ENCODE measurements at regions not wholly inside any gene's neighbourhood (a gene's known extent, or its start where the extent isn't known, plus 50 kb on each side); places are given as distances from the start of the nearest gene placed in this dataset.
"Not testable (repeated sequence)": the region's sequence is repeated elsewhere in the genome, so short reads cannot be mapped to it uniquely, and the experiment has no call there.

- whole genome bisulfite sequencing, 2 donors = 94 to 100% methylated on average over 1 of the region's 1 CpG
- Histone ChIP-seq H3K27me3 (no peaks in the 10 kb centered on the region), H3K4me1 (no peaks in the 10 kb centered on the region), H3K36me3 (no peaks in the 10 kb centered on the region), H3K27ac (no peak overlapping the region), H3K4me3 (replicated peaks in 1 of 3) (no peak overlapping the region), H3K9me3 (no peaks in the 10 kb centered on the region)
- intact Hi-C loops (cut with DNase I) = no loop called here
- no peak for DNase-seq
- TF ChIP-seq CTCF (IDR thresholded peaks at IDR 0.05) (no peak), POLR2A (IDR thresholded peaks at IDR 0.05) (no peak)
Observed at GRCh38 chr6:56888687-56889086, 66.2 kb upstream of the BEND6 start.

- H3K9me3 ChIP-seq = no peaks in the 10 kb centered on the region
- DNase-seq = no peak
- 33 to 40% methylated on average over 1 of the region's 1 CpG for WGBS, 2 donors
- TF ChIP-seq POLR2A (IDR thresholded peaks at IDR 0.05) = no peak
- no peak for TF ChIP-seq CTCF (IDR thresholded peaks at IDR 0.05)
- H3K27ac ChIP-seq = no peak overlapping the region
- intact Hi-C loops (cut with DNase I) = no loop called here
- H3K4me1 ChIP-seq = no peaks in the 10 kb centered on the region
- no peaks in the 10 kb centered on the region for H3K27me3 ChIP-seq
- H3K4me3 ChIP-seq (replicated peaks in 1 of 3) = no peak overlapping the region
- H3K36me3 ChIP-seq = no peaks in the 10 kb centered on the region
Observed at GRCh38 chr6:56887086-56887485, 67.8 kb upstream of the BEND6 start.

GRCh38 chr6:56877922-56878321 lies 77.0 kb upstream of the BEND6 start:
- Histone ChIP-seq H3K27me3 (no peaks in the 10 kb centered on the region), H3K4me3 (replicated peaks in 1 of 3) (no peak overlapping the region), H3K4me1 (no peaks in the 10 kb centered on the region), H3K9me3 (no peaks in the 10 kb centered on the region), H3K27ac (no peak overlapping the region), H3K36me3 (no peaks in the 10 kb centered on the region)
- 63 to 68% methylated on average over 2 of the region's 2 CpGs for WGBS, 2 donors
- intact Hi-C loops (cut with DNase I) = no loop called here
- no peak for DNase-seq
- no peak for TF ChIP-seq POLR2A (IDR thresholded peaks at IDR 0.05)
- no peak for TF ChIP-seq CTCF (IDR thresholded peaks at IDR 0.05)

- intact Hi-C loops (cut with DNase I) = no loop called here
- no peak for DNase-seq
- Histone ChIP-seq H3K9me3 (no peaks in the 10 kb centered on the region), H3K4me1 (no peaks in the 10 kb centered on the region), H3K27me3 (no peaks in the 10 kb centered on the region), H3K4me3 (replicated peaks in 1 of 3) (no peak overlapping the region), H3K27ac (no peak overlapping the region), H3K36me3 (no peaks in the 10 kb centered on the region)
- TF ChIP-seq POLR2A (IDR thresholded peaks at IDR 0.05) = no peak
- 89 to 93% methylated on average over 5 of the region's 5 CpGs for WGBS, 2 donors
Observed at GRCh38 chr6:56875961-56876360, 78.9 kb upstream of the BEND6 start.

GRCh38 chr6:56875523-56875922 lies 79.4 kb upstream of the BEND6 start:
- 88 to 95% methylated on average over 1 of the region's 1 CpG for WGBS, 2 donors
- Histone ChIP-seq H3K4me1 (no peaks in the 10 kb centered on the region), H3K27me3 (no peaks in the 10 kb centered on the region), H3K9me3 (no peaks in the 10 kb centered on the region), H3K4me3 (replicated peaks in 1 of 3) (no peak overlapping the region), H3K36me3 (no peaks in the 10 kb centered on the region), H3K27ac (no peak overlapping the region)
- TF ChIP-seq POLR2A (IDR thresholded peaks at IDR 0.05) (no peak), CTCF (IDR thresholded peaks at IDR 0.05) (no peak)
- DNase-seq = no peak
- intact Hi-C loops (cut with DNase I) = no loop called here

GRCh38 chr6:56874328-56874727 lies 80.6 kb upstream of the BEND6 start:
- H3K27me3 ChIP-seq = no peaks in the 10 kb centered on the region
- DNase-seq = no peak
- no peaks in the 10 kb centered on the region for H3K4me1 ChIP-seq
- no peak overlapping the region for H3K4me3 ChIP-seq (replicated peaks in 1 of 3)
- 95% methylated on average over 3 of the region's 3 CpGs for WGBS, 2 donors
- H3K27ac ChIP-seq = no peak overlapping the region
- no peaks in the 10 kb centered on the region for H3K36me3 ChIP-seq
- intact Hi-C loops (cut with DNase I) = no loop called here
- no peaks in the 10 kb centered on the region for H3K9me3 ChIP-seq
- TF ChIP-seq POLR2A (IDR thresholded peaks at IDR 0.05) = no peak
- TF ChIP-seq CTCF (IDR thresholded peaks at IDR 0.05) = no peak

GRCh38 chr6:56870053-56870452 lies 84.9 kb upstream of the BEND6 start:
- DNase-seq; H3K9me3 ChIP-seq; H3K27me3 ChIP-seq; H3K36me3 ChIP-seq; H3K4me3 ChIP-seq (replicated peaks in 1 of 3); H3K27ac ChIP-seq; intact Hi-C loops (cut with DNase I); H3K4me1 ChIP-seq: not testable (repeated sequence)
- WGBS, 2 donors = 84 to 85% methylated on average over 5 of the region's 5 CpGs

All from thyroid gland (tissue), 4 donors.